H1 (cell line): ENCODE measurements at regions not wholly inside any gene's neighbourhood (a gene's known extent, or its start where the extent isn't known, plus 50 kb on each side); places are given as distances from the start of the nearest gene placed in this dataset.

ENCODE experiments used
- CTCF ChIA-PET: fragments of 300-600 bp; sonication (Branson Sonifier 250); formaldehyde crosslinking; loops from one replicate; lab custom pipeline; 2021; ENCODE audit not compliant: partially characterized antibody; lab: Charles Lee
- POLR2A ChIA-PET: fragments of 300-600 bp; sonication (Branson Sonifier 250); formaldehyde crosslinking; loops from one replicate; lab custom pipeline; 2021; ENCODE audit warnings: inconsistent platforms; ENCODE audit not compliant: partially characterized antibody; lab: Charles Lee
- DNase-seq, 2 experiments: peaks; one replicate each; pipeline versions ENCODE4 v3.0.0 to v3.0.0-alpha.2; 2010 to 2022; ENCODE audit warnings: low spot score in 2 of 2, low read depth in 1 of 2, mixed read lengths in 1 of 2
- FAIRE-seq: peaks from 2 replicates; lab custom pipeline; 2011; peaks lifted over from hg19 to GRCh38; lab: Jason Lieb, UNC
- H2AFZ ChIP-seq: 2 replicates; pipeline ENCODE4 v1.8.1; 2012; ENCODE audit warnings: low read length, inconsistent platforms
- H2AK5ac ChIP-seq: 2 replicates; pipeline ENCODE4 v1.6.1; 2013; ENCODE audit warnings: low read depth, low read length
- H2BK120ac ChIP-seq: replicated peaks from 2 replicates; pipeline ENCODE3; 2013; ENCODE audit warnings: low read depth, low read length, inconsistent platforms
- H2BK12ac ChIP-seq: 2 replicates; pipeline ENCODE4 v1.6.1; 2013; ENCODE audit warnings: low read depth, low read length
- H2BK15ac ChIP-seq: 2 replicates; pipeline ENCODE4 v1.6.1; 2013; ENCODE audit warnings: low read length
- H2BK20ac ChIP-seq: 2 replicates; pipeline ENCODE4 v1.6.1; 2013; ENCODE audit warnings: low read length
- H2BK5ac ChIP-seq: 2 replicates; pipeline ENCODE4 v1.6.1; 2013; ENCODE audit warnings: low read depth, low read length
- H3K14ac ChIP-seq: 2 replicates; pipeline ENCODE4 v1.6.1; 2013; ENCODE audit warnings: inconsistent platforms; ENCODE audit not compliant: insufficient read length
- H3K18ac ChIP-seq: 2 replicates; pipeline ENCODE4 v1.6.1; 2013; ENCODE audit warnings: low read length; ENCODE audit errors: extremely low read depth
- H3K23ac ChIP-seq: 2 replicates; pipeline ENCODE4 v1.6.1; 2013; ENCODE audit warnings: inconsistent platforms; ENCODE audit not compliant: insufficient read length
- H3K23me2 ChIP-seq: 2 replicates; pipeline ENCODE4 v1.6.1; 2013; ENCODE audit warnings: low read depth, low read length
- H3K27ac ChIP-seq: 2 replicates; pipeline ENCODE4 v1.6.1; 2011; ENCODE audit warnings: low read depth, low read length, inconsistent platforms
- H3K27me3 ChIP-seq, 4 experiments: replicated peaks in 1 of 4; 1 replicate in 1 of 4; 2 replicates in 3 of 4; pipeline versions ENCODE4 v1.6.1 to v1.8.1; 2011 to 2013; ENCODE audit warnings: low read length in 3 of 4, mild to moderate bottlenecking in 3 of 4, inconsistent platforms in 2 of 4, mixed read lengths in 2 of 4, moderate library complexity in 1 of 4; ENCODE audit not compliant: control insufficient read depth in 3 of 4, insufficient read depth in 3 of 4; ENCODE audit errors: extremely low read depth in 1 of 4
- H3K36me3 ChIP-seq, 4 experiments: 2 replicates each; pipeline versions ENCODE4 v1.6.1 to v1.8.1; 2011 to 2013; ENCODE audit warnings: mild to moderate bottlenecking in 4 of 4, low read length in 3 of 4, moderate library complexity in 2 of 4, control low read depth in 1 of 4, inconsistent platforms in 1 of 4; ENCODE audit not compliant: insufficient read depth in 4 of 4, control insufficient read depth in 2 of 4
- H3K4ac ChIP-seq: replicated peaks from 2 replicates; pipeline ENCODE3; 2013; ENCODE audit warnings: low read length, low read depth, mixed read lengths, inconsistent platforms; ENCODE audit not compliant: insufficient read length
- H3K4me1 ChIP-seq, 4 experiments: replicated peaks in 1 of 4; 1 replicate in 1 of 4; 2 replicates in 3 of 4; pipeline versions ENCODE4 v1.6.1 to v1.8.1; 2011 to 2013; ENCODE audit warnings: low read length in 3 of 4, inconsistent platforms in 2 of 4, mixed read lengths in 1 of 4; ENCODE audit not compliant: insufficient read depth in 4 of 4, control insufficient read depth in 3 of 4
- H3K4me2 ChIP-seq, 2 experiments: 2 replicates each; pipeline versions ENCODE4 v1.6.1 to v1.8.1; 2011 to 2013; ENCODE audit warnings: low read depth in 2 of 2, low read length in 2 of 2, control low read depth in 1 of 2, inconsistent platforms in 1 of 2, mild to moderate bottlenecking in 1 of 2; ENCODE audit not compliant: insufficient read depth in 1 of 2
- H3K4me3 ChIP-seq, 4 experiments: fragments of 200-600, 300-600 bp in 1 of 4; sonication (generic), shearing (Covaris generic), sonication (Bioruptor Twin) in 1 of 4; 2 replicates each; pipeline versions ENCODE4 v1.5.1 to v1.8.1; 2011 to 2016; ENCODE audit warnings: low read length in 4 of 4, low read depth in 3 of 4, control low read depth in 2 of 4, inconsistent platforms in 2 of 4, mild to moderate bottlenecking in 2 of 4, mixed read lengths in 1 of 4, moderate library complexity in 1 of 4; ENCODE audit not compliant: insufficient read depth in 2 of 4; ENCODE audit errors: extremely low read depth in 1 of 4
- H3K56ac ChIP-seq: replicated peaks from 2 replicates; pipeline ENCODE3; 2013; ENCODE audit warnings: low read depth, mild to moderate bottlenecking, mixed read lengths, low read length, inconsistent platforms; ENCODE audit not compliant: insufficient read length
- H3K79me1 ChIP-seq: 2 replicates; pipeline ENCODE4 v1.6.1; 2013; ENCODE audit warnings: low read depth, low read length, control low read depth
- H3K79me2 ChIP-seq, 2 experiments: 2 replicates each; pipeline versions ENCODE4 v1.6.1 to v1.8.1; 2012 to 2013; ENCODE audit warnings: low read length in 2 of 2, mild to moderate bottlenecking in 2 of 2, inconsistent platforms in 1 of 2; ENCODE audit not compliant: insufficient read depth in 2 of 2, control insufficient read depth in 1 of 2
- H3K9ac ChIP-seq, 4 experiments: replicated peaks in 1 of 4; 1 replicate in 1 of 4; 2 replicates in 3 of 4; pipeline versions ENCODE4 v1.6.1 to v1.8.1; 2011 to 2013; ENCODE audit warnings: low read depth in 3 of 4, low read length in 3 of 4, control low read depth in 2 of 4, mild to moderate bottlenecking in 2 of 4, moderate library complexity in 2 of 4, inconsistent platforms in 1 of 4; ENCODE audit errors: extremely low read depth in 1 of 4
- H3K9me3 ChIP-seq, 2 experiments: 2 replicates each; pipeline versions ENCODE4 v1.6.1 to v1.8.1; 2012 to 2013; ENCODE audit warnings: mild to moderate bottlenecking in 2 of 2, moderate library complexity in 2 of 2, control low read depth in 1 of 2, inconsistent platforms in 1 of 2, low read depth in 1 of 2, low read length in 1 of 2, mixed read lengths in 1 of 2; ENCODE audit not compliant: insufficient read depth in 2 of 2
- H4K20me1 ChIP-seq, 2 experiments: replicated peaks in 1 of 2; 2 replicates each; pipeline versions ENCODE3 to v1.8.1; 2011 to 2013; ENCODE audit warnings: inconsistent platforms in 2 of 2, low read length in 2 of 2, mild to moderate bottlenecking in 1 of 2; ENCODE audit not compliant: insufficient read depth in 2 of 2, control insufficient read depth in 1 of 2
- H4K5ac ChIP-seq: 2 replicates; pipeline ENCODE4 v1.6.1; 2013; ENCODE audit warnings: low read length, low read depth, mixed read lengths, inconsistent platforms; ENCODE audit not compliant: insufficient read length
- H4K8ac ChIP-seq: 2 replicates; pipeline ENCODE4 v1.8.0; 2013; ENCODE audit warnings: mild to moderate bottlenecking, moderate library complexity, low read length, inconsistent platforms; ENCODE audit not compliant: insufficient read depth; ENCODE audit errors: extremely low read depth
- H4K91ac ChIP-seq: replicated peaks from 2 replicates; pipeline ENCODE3; 2013; ENCODE audit warnings: low read length, mixed read lengths, inconsistent platforms; ENCODE audit not compliant: insufficient read length
- CBX8 ChIP-seq: fragments of 300-800, 300-1000 bp; sonication (generic); IDR thresholded peaks from 2 replicates; pipeline ENCODE4 v1.7.1; 2016; ENCODE audit warnings: low read depth, low read length, borderline replicate concordance
- EZH2 ChIP-seq: fragments of 200-600 bp; sonication (generic); IDR thresholded peaks from 2 replicates; pipeline ENCODE4 v1.7.1; 2012; ENCODE audit warnings: low read depth, mild to moderate bottlenecking, moderate library complexity, low read length, inconsistent platforms; ENCODE audit not compliant: severe bottlenecking
- GTF2F1 ChIP-seq: IDR thresholded peaks from 2 replicates; pipeline ENCODE4 v1.6.1; 2012; ENCODE audit warnings: low read depth, low read length, improper control_type of control experiment, borderline replicate concordance
- HDAC2 ChIP-seq, 2 experiments: fragments of 300-600 bp in 1 of 2; sonication (generic) in 1 of 2; IDR thresholded peaks; 2 replicates each; pipeline ENCODE4 v1.6.1; 2011 to 2012; ENCODE audit warnings: low read depth in 2 of 2, low read length in 2 of 2, mild to moderate bottlenecking in 2 of 2, moderate library complexity in 2 of 2, borderline replicate concordance in 1 of 2, inconsistent platforms in 1 of 2
- JUND ChIP-seq: IDR thresholded peaks from 2 replicates; pipeline ENCODE4 v1.6.1; 2011; ENCODE audit warnings: mild to moderate bottlenecking, improper control_type of control experiment, low read length
- POU5F1 ChIP-seq: IDR thresholded peaks from 2 replicates; pipeline ENCODE4 v1.6.1; 2011; ENCODE audit warnings: low read depth, mild to moderate bottlenecking, low read length, moderate library complexity
- RAD21 ChIP-seq, 2 experiments: IDR thresholded peaks in 1 of 2; conservative IDR thresholded peaks in 1 of 2; 2 replicates each; pipeline ENCODE4 v1.6.1; 2011; ENCODE audit warnings: low read depth in 2 of 2, low read length in 2 of 2, improper control_type of control experiment in 1 of 2, inconsistent platforms in 1 of 2, mild to moderate bottlenecking in 1 of 2, moderate library complexity in 1 of 2
- RFX5 ChIP-seq: IDR thresholded peaks from 2 replicates; pipeline ENCODE4 v1.6.1; 2011; ENCODE audit warnings: low read depth, low read length, improper control_type of control experiment, borderline replicate concordance
- SP1 ChIP-seq: IDR thresholded peaks from 2 replicates; pipeline ENCODE4 v1.6.1; 2011; ENCODE audit warnings: low read depth, low read length
- TAF1 ChIP-seq: IDR thresholded peaks from 2 replicates; pipeline ENCODE4 v1.6.1; 2011; ENCODE audit warnings: mild to moderate bottlenecking, low read depth, low read length
- TBP ChIP-seq: IDR thresholded peaks from 2 replicates; pipeline ENCODE4 v1.6.1; 2011; ENCODE audit warnings: low read depth, low read length, improper control_type of control experiment
- TCF12 ChIP-seq: IDR thresholded peaks from 2 replicates; pipeline ENCODE4 v1.6.1; 2011; ENCODE audit warnings: low read depth, mild to moderate bottlenecking, low read length
- YY1 ChIP-seq: IDR thresholded peaks from 2 replicates; pipeline ENCODE4 v1.6.1; 2011; ENCODE audit warnings: low read depth, mild to moderate bottlenecking, low read length
- ZNF274 ChIP-seq: IDR thresholded peaks from 2 replicates; pipeline ENCODE4 v1.7.0; 2012; ENCODE audit warnings: low read length, borderline replicate concordance; ENCODE audit errors: extremely low read depth
- WGBS, 2 experiments: shearing (Covaris generic) in 1 of 2; methylation state at CpG; one replicate each; pipeline versions ENCODE4 v1.1.6 to v1.1.7; 2013 to 2015; ENCODE audit warnings: low lambda C conversion rate in 2 of 2, mixed read lengths in 2 of 2, inconsistent platforms in 1 of 2, low coverage in 1 of 2, missing lambda C conversion rate in 1 of 2; ENCODE audit not compliant: insufficient replicate concordance in 2 of 2, insufficient coverage in 1 of 2, insufficient read length in 1 of 2; ENCODE audit errors: extremely low coverage in 1 of 2, missing lambda C conversion rate in 1 of 2; 5-methylcytosine and 5-hydroxymethylcytosine counted together

- Histone ChIP-seq H3K79me1 (no peaks in the 10 kb centered on the region), H4K91ac (no peak overlapping the region), H3K36me3 (no peaks in the 10 kb centered on the region), H2BK12ac (no peak overlapping the region), H3K56ac (no peak overlapping the region), H3K4ac (no peak overlapping the region), H3K4me3 (no peak overlapping the region), H3K79me2 (no peaks in the 10 kb centered on the region), H3K27ac (no peak overlapping the region), H2AK5ac (no peak overlapping the region), H3K4me2 (no peak overlapping the region), H3K9ac (no peak overlapping the region), H2AFZ (no peak overlapping the region), H3K9me3 (no peaks in the 10 kb centered on the region), H2BK120ac (no peak overlapping the region), H3K23ac (no peak overlapping the region), H2BK5ac (no peak overlapping the region), H3K18ac (no peak overlapping the region), H4K8ac (no peak overlapping the region), H3K14ac (no peak overlapping the region), H4K20me1 (no peaks in the 10 kb centered on the region), H4K5ac (no peak overlapping the region), H2BK20ac (no peak overlapping the region), H2BK15ac (no peak overlapping the region), H3K4me1 (no peaks in the 10 kb centered on the region), H3K27me3 (no peaks in the 10 kb centered on the region), H3K23me2 (no peaks in the 10 kb centered on the region)
- no peak for TF ChIP-seq JUND
- no peak for TF ChIP-seq TCF12
- no peak for TF ChIP-seq TBP
- TF ChIP-seq YY1 = no peak
- no peak for TF ChIP-seq HDAC2 (IDR thresholded peaks at IDR 0.05; ENCODE audit: borderline replicate concordance in 1 of 2, low read depth in 2 of 2, low read length in 2 of 2)
- TF ChIP-seq TAF1 = no peak
- TF ChIP-seq RFX5 = no peak
- no peak for TF ChIP-seq POU5F1
- no peak for TF ChIP-seq GTF2F1
- TF ChIP-seq CBX8 = no peak
- TF ChIP-seq ZNF274 = no peak
- TF ChIP-seq EZH2 = no peak
- TF ChIP-seq RAD21 (IDR thresholded peaks at IDR 0.05 in 1 of 2, conservative IDR thresholded peaks at IDR 0.05 in 1 of 2; ENCODE audit: low read depth in 2 of 2, low read length in 2 of 2) = no peak
- no peak for TF ChIP-seq SP1
- 88% methylated on average over 1 of the region's 1 CpG; no CpG with 5 or more reads in 1 of the 2 experiments for WGBS, 2 experiments
- POLR2A ChIA-PET = interaction anchor here (0.5 kb wide), 1 partner anchor 294 kb away, joined by 3 read pairs; no protein-coding TSS in a partner anchor
- FAIRE-seq (no peak), DNase-seq (no peak)
- CTCF ChIA-PET = no interaction called here
Observed at GRCh38 chr12:24185782-24186181, 236.3 kb upstream of the SOX5 start.
